KMS-11 (cell line): ENCODE measurements at regions not wholly inside any gene's neighbourhood (a gene's known extent, or its start where the extent isn't known, plus 50 kb on each side); places are given as distances from the start of the nearest gene placed in this dataset.

Source experiments
- H2AFZ ChIP-seq: fragments of 200-600 bp; sonication (generic); 2 replicates; pipeline ENCODE4 v1.6.1; 2016; ENCODE audit warnings: antibody characterized with exemption, mixed run types, low read depth
- H3K27ac ChIP-seq: fragments of 200-600 bp; sonication (generic); 2 replicates; pipeline ENCODE4 v1.6.1; 2016; ENCODE audit warnings: mild to moderate bottlenecking, mixed run types
- H3K27me3 ChIP-seq: fragments of 200-600 bp; sonication (generic); 2 replicates; pipeline ENCODE4 v1.6.1; 2017; ENCODE audit warnings: mild to moderate bottlenecking, low read depth, mixed run types, moderate library complexity; ENCODE audit not compliant: insufficient read depth
- H3K36me3 ChIP-seq: fragments of 200-600 bp; sonication (generic); 2 replicates; pipeline ENCODE4 v1.6.1; 2017; ENCODE audit warnings: mild to moderate bottlenecking, mixed run types; ENCODE audit not compliant: insufficient read depth
- H3K4me1 ChIP-seq: fragments of 200-600 bp; sonication (generic); 2 replicates; pipeline ENCODE4 v1.6.1; 2016; ENCODE audit warnings: mild to moderate bottlenecking, low read depth, mixed run types; ENCODE audit not compliant: poor library complexity, severe bottlenecking
- H3K4me2 ChIP-seq: fragments of 200-600 bp; sonication (generic); 2 replicates; pipeline ENCODE4 v1.7.0; 2016; ENCODE audit warnings: mild to moderate bottlenecking, mixed run types
- H3K4me3 ChIP-seq: fragments of 200-600 bp; sonication (generic); IDR thresholded peaks from 2 replicates; pipeline ENCODE4 v1.6.1; 2017; ENCODE audit warnings: low read depth, low read length, mixed read lengths; ENCODE audit not compliant: insufficient read depth
- H3K79me2 ChIP-seq: fragments of 200-600 bp; sonication (generic); 2 replicates; pipeline ENCODE4 v1.6.1; 2016; ENCODE audit warnings: low read depth, mixed run types; ENCODE audit not compliant: insufficient read depth
- H3K9ac ChIP-seq: fragments of 200-600 bp; sonication (generic); 2 replicates; pipeline ENCODE4 v1.6.1; 2016; ENCODE audit warnings: mild to moderate bottlenecking, mixed run types
- H4K20me1 ChIP-seq: fragments of 200-600 bp; sonication (generic); 2 replicates; pipeline ENCODE4 v1.6.1; 2016; ENCODE audit warnings: mild to moderate bottlenecking, mixed run types; ENCODE audit not compliant: insufficient read depth
- TF ChIP-seq, protein P1 (sequence below): fragments of 200-600 bp; sonication (generic); conservative IDR thresholded peaks from 2 replicates; pipeline ENCODE4 v1.6.1; 2017; ENCODE audit warnings: low read depth, mild to moderate bottlenecking, antibody characterized with exemption, low read length, moderate library complexity, mixed read lengths

DNA sequence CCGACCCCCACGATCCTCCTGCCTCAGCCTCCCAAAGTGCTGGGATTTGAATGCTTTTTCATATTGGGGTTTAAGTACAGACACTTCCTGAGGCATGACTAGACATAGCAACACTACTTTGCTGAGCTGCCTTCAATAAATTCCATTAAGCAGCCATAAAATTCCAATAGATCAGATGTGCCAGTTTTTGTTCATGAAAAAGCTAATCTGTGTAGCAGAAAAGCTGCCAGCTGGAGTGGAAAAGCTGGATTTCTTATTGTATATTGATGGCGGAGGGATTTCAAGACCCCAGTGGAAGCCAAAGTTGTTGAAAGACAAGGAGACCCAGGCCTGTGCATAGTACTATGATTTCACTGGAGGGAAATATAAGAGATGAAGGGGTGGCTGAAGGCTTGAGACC is 209.0 kb upstream of the NUDT4 start:
- Histone ChIP-seq H3K4me1 (no peaks in the 10 kb centered on the region), H3K4me3 (no peak overlapping the region), H4K20me1 (no peaks in the 10 kb centered on the region), H3K4me2 (no peak overlapping the region), H2AFZ (no peak overlapping the region), H3K27ac (no peak overlapping the region), H3K9ac (no peak overlapping the region), H3K36me3 (no peaks in the 10 kb centered on the region), H3K27me3 (no peaks in the 10 kb centered on the region), H3K79me2 (no peaks in the 10 kb centered on the region)
- TF ChIP-seq, protein P1, sequence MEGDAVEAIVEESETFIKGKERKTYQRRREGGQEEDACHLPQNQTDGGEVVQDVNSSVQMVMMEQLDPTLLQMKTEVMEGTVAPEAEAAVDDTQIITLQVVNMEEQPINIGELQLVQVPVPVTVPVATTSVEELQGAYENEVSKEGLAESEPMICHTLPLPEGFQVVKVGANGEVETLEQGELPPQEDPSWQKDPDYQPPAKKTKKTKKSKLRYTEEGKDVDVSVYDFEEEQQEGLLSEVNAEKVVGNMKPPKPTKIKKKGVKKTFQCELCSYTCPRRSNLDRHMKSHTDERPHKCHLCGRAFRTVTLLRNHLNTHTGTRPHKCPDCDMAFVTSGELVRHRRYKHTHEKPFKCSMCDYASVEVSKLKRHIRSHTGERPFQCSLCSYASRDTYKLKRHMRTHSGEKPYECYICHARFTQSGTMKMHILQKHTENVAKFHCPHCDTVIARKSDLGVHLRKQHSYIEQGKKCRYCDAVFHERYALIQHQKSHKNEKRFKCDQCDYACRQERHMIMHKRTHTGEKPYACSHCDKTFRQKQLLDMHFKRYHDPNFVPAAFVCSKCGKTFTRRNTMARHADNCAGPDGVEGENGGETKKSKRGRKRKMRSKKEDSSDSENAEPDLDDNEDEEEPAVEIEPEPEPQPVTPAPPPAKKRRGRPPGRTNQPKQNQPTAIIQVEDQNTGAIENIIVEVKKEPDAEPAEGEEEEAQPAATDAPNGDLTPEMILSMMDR = no peak

DNA sequence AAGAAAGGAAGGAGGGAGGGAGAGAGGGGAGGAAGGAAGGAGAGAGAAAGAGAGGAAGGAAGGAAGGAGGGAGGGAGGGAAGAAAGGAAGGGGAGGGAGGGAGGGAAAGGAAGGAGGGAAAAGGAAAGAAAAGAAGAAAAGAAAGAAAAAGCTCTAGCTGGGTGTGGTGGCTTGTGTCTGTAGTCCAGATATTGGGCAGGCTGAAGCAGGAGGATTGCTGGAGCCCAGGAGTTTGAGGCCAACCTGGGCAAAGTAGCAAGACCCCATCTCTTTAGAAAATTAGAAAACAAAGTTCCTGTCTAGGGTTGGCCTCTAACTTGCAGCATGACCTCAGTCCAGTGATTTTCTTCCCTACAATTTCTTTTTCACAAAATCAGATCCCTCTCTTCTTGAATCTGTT is 208.2 kb upstream of the NUDT4 start:
- Histone ChIP-seq H3K79me2 (no peaks in the 10 kb centered on the region), H3K4me1 (no peaks in the 10 kb centered on the region), H4K20me1 (no peaks in the 10 kb centered on the region), H3K27ac (no peak overlapping the region), H3K36me3 (no peaks in the 10 kb centered on the region), H3K27me3 (no peaks in the 10 kb centered on the region), H3K9ac (no peak overlapping the region), H3K4me2 (no peak overlapping the region), H3K4me3 (no peak overlapping the region), H2AFZ (no peak overlapping the region)
- TF ChIP-seq, protein P1 = no peak

DNA sequence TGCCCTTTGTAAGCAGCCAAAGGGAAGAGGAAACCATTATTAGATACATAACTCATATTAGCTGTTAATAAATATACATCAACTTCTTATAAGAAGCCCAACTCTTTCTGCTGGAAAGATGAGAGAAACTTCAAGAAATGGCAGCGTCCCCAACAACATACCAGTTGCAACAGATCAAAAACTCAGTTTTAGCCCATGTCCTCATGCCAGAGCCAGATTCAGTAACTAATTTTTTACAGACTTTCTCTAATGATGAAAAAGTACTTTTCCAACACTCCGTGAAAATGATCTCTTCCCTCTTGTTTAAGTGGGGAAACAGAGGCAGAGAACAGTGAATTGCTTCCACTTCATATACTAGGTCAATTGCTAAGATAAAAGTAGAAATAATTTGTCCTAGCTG is 206.8 kb upstream of the NUDT4 start:
- Histone ChIP-seq H3K9ac (no peak overlapping the region), H3K4me1 (no peaks in the 10 kb centered on the region)

DNA sequence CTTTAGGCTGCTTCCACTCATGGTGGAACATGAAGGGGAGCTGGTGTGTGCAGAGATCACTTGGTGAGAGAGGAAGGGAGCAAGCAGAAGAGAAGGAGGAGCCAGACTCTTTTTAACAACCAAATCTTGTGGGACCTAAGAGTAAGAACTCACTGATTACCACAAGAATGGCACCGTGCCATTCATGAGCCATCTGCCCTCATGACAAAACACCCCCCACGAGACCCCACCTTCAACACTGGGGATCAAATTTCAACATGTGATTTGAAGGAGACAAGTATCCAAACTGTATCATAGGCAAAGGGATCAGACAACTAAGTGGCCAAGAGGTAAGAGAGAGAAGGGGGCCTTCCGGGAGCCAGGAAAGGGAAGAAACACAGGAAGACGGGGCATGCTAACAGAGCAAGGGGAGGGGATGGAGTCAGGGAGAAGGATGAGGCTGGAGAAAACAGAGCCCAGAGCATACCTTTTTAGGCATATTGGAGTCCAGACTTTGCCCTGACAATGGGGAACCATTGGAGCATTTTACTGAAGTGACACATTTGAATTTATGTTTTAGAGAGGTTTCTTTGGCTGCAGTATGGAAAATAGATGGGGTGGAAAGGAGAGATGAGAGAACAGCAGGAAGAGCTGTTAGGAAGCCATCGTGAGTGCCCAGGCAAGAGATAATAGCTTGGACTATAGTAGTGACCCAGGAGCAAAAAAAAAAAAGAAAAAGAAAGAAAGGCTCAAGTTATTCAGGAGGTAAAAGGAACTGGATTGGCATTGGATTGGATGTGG is 204.4 kb upstream of the NUDT4 start:
- Histone ChIP-seq H3K27ac (no peak overlapping the region), H3K27me3 (no peaks in the 10 kb centered on the region), H3K4me3 (no peak overlapping the region), H3K79me2 (no peaks in the 10 kb centered on the region), H3K36me3 (no peaks in the 10 kb centered on the region), H3K4me2 (no peak overlapping the region), H2AFZ (no peak overlapping the region), H4K20me1 (no peaks in the 10 kb centered on the region), H3K9ac (no peak overlapping the region), H3K4me1 (no peaks in the 10 kb centered on the region)
- TF ChIP-seq, protein P1 = no peak

More for the DNA sequence above, 206.8 kb upstream of the NUDT4 start:
- TF ChIP-seq, protein P1 = no peak
- no peak overlapping the region for H3K4me3 ChIP-seq
- no peaks in the 10 kb centered on the region for H3K36me3 ChIP-seq
- no peaks in the 10 kb centered on the region for H3K79me2 ChIP-seq
- no peak overlapping the region for H2AFZ ChIP-seq
- no peak overlapping the region for H3K27ac ChIP-seq
- no peaks in the 10 kb centered on the region for H4K20me1 ChIP-seq
- no peak overlapping the region for H3K4me2 ChIP-seq
- H3K27me3 ChIP-seq = no peaks in the 10 kb centered on the region
